ENCODE measurements at regions not wholly inside any gene's neighbourhood (a gene's known extent, or its start where the extent isn't known, plus 50 kb on each side); places are given as distances from the start of the nearest gene placed in this dataset.
A peak's percentile ranks its signal among the peaks of the same experiment; 100 is the strongest.
"Not testable (repeated sequence)": the region's sequence is repeated elsewhere in the genome, so short reads cannot be mapped to it uniquely, and the experiment has no call there.

GRCh38 chr5:51230336-51230735 is 152.9 kb upstream of the ISL1 start:
- no TSS peak for BruUV-seq (replicated peaks)
- H3K27ac ChIP-seq (ENCODE audit: low read depth, low read length, poor library complexity, severe bottlenecking) = no peak overlapping the region
- H3K36me3 ChIP-seq (ENCODE audit: insufficient read depth, low read length, poor library complexity, severe bottlenecking) = no peaks in the 10 kb centered on the region
- H3K4me1 ChIP-seq (ENCODE audit: insufficient read depth, low read length, poor library complexity, severe bottlenecking) = peaks cover 18% of the 10 kb centered on the region
- no peak overlapping the region for H3K4me3 ChIP-seq (ENCODE audit: low read depth, low read length, poor library complexity, severe bottlenecking)
- intact Hi-C loops (cut with micrococcal nuclease; ENCODE audit: unreplicated experiment) = no loop called here
- ChIA-PET CTCF (no interaction called here), POLR2A (ENCODE audit: low non-redundant PET) (no interaction called here)
- no peaks in the 10 kb centered on the region for H3K27me3 ChIP-seq (replicated peaks; ENCODE audit: insufficient read depth, low read depth, low read length, poor library complexity)
- no peak for DNase-seq (ENCODE audit: low spot score)
- H3K9me3 ChIP-seq (ENCODE audit: low read depth, low read length, poor library complexity, severe bottlenecking) = peaks cover 16% of the 10 kb centered on the region
- TF ChIP-seq CTCF (conservative IDR thresholded peaks at IDR 0.05; ENCODE audit: low read depth, low read length) = no peak
- no peak for TF ChIP-seq EZH2 (IDR thresholded peaks at IDR 0.05; ENCODE audit: borderline replicate concordance, low read depth, low read length, poor library complexity, severe bottlenecking)

- ChIA-PET CTCF (no interaction called here), POLR2A (ENCODE audit: low non-redundant PET) (no interaction called here)
- Histone ChIP-seq H3K27ac (ENCODE audit: low read depth, low read length, poor library complexity, severe bottlenecking) (no peak overlapping the region), H3K9me3 (ENCODE audit: low read depth, low read length, poor library complexity, severe bottlenecking) (no peaks in the 10 kb centered on the region), H3K27me3 (replicated peaks; ENCODE audit: insufficient read depth, low read depth, low read length, poor library complexity) (no peaks in the 10 kb centered on the region), H3K4me3 (ENCODE audit: low read depth, low read length, poor library complexity, severe bottlenecking) (no peak overlapping the region), H3K36me3 (ENCODE audit: insufficient read depth, low read length, poor library complexity, severe bottlenecking) (no peaks in the 10 kb centered on the region), H3K4me1 (ENCODE audit: insufficient read depth, low read length, poor library complexity, severe bottlenecking) (no peaks in the 10 kb centered on the region)
- intact Hi-C loops (cut with micrococcal nuclease; ENCODE audit: unreplicated experiment) = no loop called here
- DNase-seq (ENCODE audit: low spot score) = peak; percentile 65
- no TSS peak for BruUV-seq (replicated peaks)
- TF ChIP-seq EZH2 (IDR thresholded peaks at IDR 0.05; ENCODE audit: borderline replicate concordance, low read depth, low read length, poor library complexity, severe bottlenecking) = no peak
- no peak for TF ChIP-seq CTCF (conservative IDR thresholded peaks at IDR 0.05; ENCODE audit: low read depth, low read length)
These were observed 140.8 kb upstream of the ISL1 start for GRCh38 chr5:51242456-51242855.

- DNase-seq (ENCODE audit: low spot score); BruUV-seq (replicated peaks); H3K4me3 ChIP-seq (ENCODE audit: low read depth, low read length, poor library complexity, severe bottlenecking); H3K27ac ChIP-seq (ENCODE audit: low read depth, low read length, poor library complexity, severe bottlenecking); intact Hi-C loops (cut with micrococcal nuclease; ENCODE audit: unreplicated experiment); H3K9me3 ChIP-seq (ENCODE audit: low read depth, low read length, poor library complexity, severe bottlenecking); H3K36me3 ChIP-seq (ENCODE audit: insufficient read depth, low read length, poor library complexity, severe bottlenecking); POLR2A ChIA-PET (ENCODE audit: low non-redundant PET); H3K27me3 ChIP-seq (replicated peaks; ENCODE audit: insufficient read depth, low read depth, low read length, poor library complexity); CTCF ChIA-PET; H3K4me1 ChIP-seq (ENCODE audit: insufficient read depth, low read length, poor library complexity, severe bottlenecking): not testable (repeated sequence)
These were observed 132.3 kb upstream of the ISL1 start for GRCh38 chr5:51250957-51251356.

GRCh38 chr5:51271261-51271660 is 112.0 kb upstream of the ISL1 start:
- H3K4me3 ChIP-seq (ENCODE audit: low read depth, low read length, poor library complexity, severe bottlenecking) = no peak overlapping the region
- ChIA-PET CTCF (no interaction called here), POLR2A (ENCODE audit: low non-redundant PET) (no interaction called here)
- TF ChIP-seq CTCF (conservative IDR thresholded peaks at IDR 0.05; ENCODE audit: low read depth, low read length) (no peak), EZH2 (IDR thresholded peaks at IDR 0.05; ENCODE audit: borderline replicate concordance, low read depth, low read length, poor library complexity, severe bottlenecking) (no peak)
- H3K27ac ChIP-seq (ENCODE audit: low read depth, low read length, poor library complexity, severe bottlenecking) = no peak overlapping the region
- intact Hi-C loops (cut with micrococcal nuclease; ENCODE audit: unreplicated experiment) = loop anchor here (5.0 kb wide), 1 partner anchor 309 kb away; no protein-coding TSS in a partner anchor
- H3K36me3 ChIP-seq (ENCODE audit: insufficient read depth, low read length, poor library complexity, severe bottlenecking) = no peaks in the 10 kb centered on the region
- TSS peak; percentile 54 for BruUV-seq (replicated peaks)
- peak; percentile 80 for DNase-seq (ENCODE audit: low spot score)
- H3K9me3 ChIP-seq (ENCODE audit: low read depth, low read length, poor library complexity, severe bottlenecking) = no peaks in the 10 kb centered on the region
- H3K4me1 ChIP-seq (ENCODE audit: insufficient read depth, low read length, poor library complexity, severe bottlenecking) = no peaks in the 10 kb centered on the region
- H3K27me3 ChIP-seq (replicated peaks; ENCODE audit: insufficient read depth, low read depth, low read length, poor library complexity) = no peaks in the 10 kb centered on the region
